B cell (primary cell): ENCODE measurements at regions not wholly inside any gene's neighbourhood (a gene's known extent, or its start where the extent isn't known, plus 50 kb on each side); places are given as distances from the start of the nearest gene placed in this dataset.

Source experiments
- EZH2 ChIP-seq: IDR thresholded peaks from 2 replicates; pipeline ENCODE4 v1.6.1; 2012; ENCODE audit warnings: borderline replicate concordance, low read depth, mild to moderate bottlenecking, moderate library complexity, low read length; ENCODE audit not compliant: insufficient read depth, poor library complexity, severe bottlenecking
- TF ChIP-seq, protein P1 (sequence below): fragments of 200-600 bp; IDR thresholded peaks from one replicate; pipeline ENCODE4 v1.8.0; 2022; ENCODE audit warnings: antibody characterized with exemption, mild to moderate bottlenecking

DNA sequence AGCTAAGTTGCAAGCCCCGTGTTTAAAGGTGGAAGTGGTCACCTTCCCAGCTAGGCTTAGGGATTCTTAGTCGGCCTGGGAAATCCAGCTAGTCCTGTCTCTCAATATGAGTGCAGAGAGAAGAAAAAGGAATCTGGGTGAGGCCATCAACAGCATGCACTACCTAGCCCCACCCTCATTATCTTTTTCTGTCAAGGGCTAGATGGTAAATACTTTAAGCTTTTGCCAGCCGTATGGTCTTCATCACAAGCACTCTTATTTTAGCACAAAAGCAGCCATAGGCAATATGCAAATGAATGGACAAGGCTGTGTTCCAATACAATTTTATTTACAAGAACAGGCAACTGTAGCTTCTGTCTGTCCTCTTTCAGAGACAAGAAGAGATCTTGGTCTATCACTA, 282.9 kb downstream of the ZNF674 start:
- TF ChIP-seq, protein P1, sequence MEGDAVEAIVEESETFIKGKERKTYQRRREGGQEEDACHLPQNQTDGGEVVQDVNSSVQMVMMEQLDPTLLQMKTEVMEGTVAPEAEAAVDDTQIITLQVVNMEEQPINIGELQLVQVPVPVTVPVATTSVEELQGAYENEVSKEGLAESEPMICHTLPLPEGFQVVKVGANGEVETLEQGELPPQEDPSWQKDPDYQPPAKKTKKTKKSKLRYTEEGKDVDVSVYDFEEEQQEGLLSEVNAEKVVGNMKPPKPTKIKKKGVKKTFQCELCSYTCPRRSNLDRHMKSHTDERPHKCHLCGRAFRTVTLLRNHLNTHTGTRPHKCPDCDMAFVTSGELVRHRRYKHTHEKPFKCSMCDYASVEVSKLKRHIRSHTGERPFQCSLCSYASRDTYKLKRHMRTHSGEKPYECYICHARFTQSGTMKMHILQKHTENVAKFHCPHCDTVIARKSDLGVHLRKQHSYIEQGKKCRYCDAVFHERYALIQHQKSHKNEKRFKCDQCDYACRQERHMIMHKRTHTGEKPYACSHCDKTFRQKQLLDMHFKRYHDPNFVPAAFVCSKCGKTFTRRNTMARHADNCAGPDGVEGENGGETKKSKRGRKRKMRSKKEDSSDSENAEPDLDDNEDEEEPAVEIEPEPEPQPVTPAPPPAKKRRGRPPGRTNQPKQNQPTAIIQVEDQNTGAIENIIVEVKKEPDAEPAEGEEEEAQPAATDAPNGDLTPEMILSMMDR: no peak
- TF ChIP-seq EZH2: no peak
